Glutamatergic neuron (in vitro differentiated cells): ENCODE measurements at regions not wholly inside any gene's neighbourhood (a gene's known extent, or its start where the extent isn't known, plus 50 kb on each side); places are given as distances from the start of the nearest gene placed in this dataset.

ENCODE experiments used
- DNase-seq: peaks from one replicate; pipeline ENCODE4 v3.0.0; 2022
- H3K27ac Mint-ChIP-seq: one replicate; pipeline ENCODE4 v1.8.0; 2020; ENCODE audit warnings: mild to moderate bottlenecking, mixed read lengths, inconsistent platforms; ENCODE audit not compliant: unreplicated experiment
- H3K27me3 Mint-ChIP-seq: one replicate; pipeline ENCODE4 v1.8.0; 2020; ENCODE audit warnings: mild to moderate bottlenecking, moderate library complexity, mixed read lengths, inconsistent platforms; ENCODE audit not compliant: unreplicated experiment
- H3K36me3 Mint-ChIP-seq: one replicate; pipeline ENCODE4 v1.8.0; 2020; ENCODE audit warnings: mild to moderate bottlenecking, mixed read lengths, inconsistent platforms; ENCODE audit not compliant: unreplicated experiment
- H3K4me1 Mint-ChIP-seq: one replicate; pipeline ENCODE4 v1.8.0; 2020; ENCODE audit warnings: mild to moderate bottlenecking, low read depth, mixed read lengths, inconsistent platforms; ENCODE audit not compliant: unreplicated experiment
- H3K4me3 Mint-ChIP-seq: one replicate; pipeline ENCODE4 v1.8.0; 2020; ENCODE audit warnings: mild to moderate bottlenecking, mixed read lengths, inconsistent platforms; ENCODE audit not compliant: unreplicated experiment
- H3K9me3 Mint-ChIP-seq: one replicate; pipeline ENCODE4 v1.8.0; 2020; ENCODE audit warnings: mild to moderate bottlenecking, moderate library complexity, mixed read lengths, inconsistent platforms; ENCODE audit not compliant: unreplicated experiment
- CTCF ChIP-seq: fragments of 200-600 bp; sonication (generic); IDR thresholded peaks from one replicate; pipeline ENCODE4 v1.5.0; 2021; ENCODE audit not compliant: partially characterized antibody, unreplicated experiment

GRCh38 chr18:40987581-40987980, 967.5 kb upstream of the PIK3C3 start:
- no peaks in the 10 kb centered on the region for H3K9me3 Mint-ChIP-seq
- no peaks in the 10 kb centered on the region for H3K27me3 Mint-ChIP-seq
- TF ChIP-seq CTCF = no peak
- no peak overlapping the region for H3K4me3 Mint-ChIP-seq
- H3K27ac Mint-ChIP-seq = no peak overlapping the region
- no peaks in the 10 kb centered on the region for H3K4me1 Mint-ChIP-seq
- H3K36me3 Mint-ChIP-seq = no peaks in the 10 kb centered on the region
- no peak for DNase-seq

GRCh38 chr18:40985436-40985835, 969.6 kb upstream of the PIK3C3 start:
- Mint-ChIP-seq H3K27me3 (no peaks in the 10 kb centered on the region), H3K9me3 (no peaks in the 10 kb centered on the region), H3K4me1 (no peaks in the 10 kb centered on the region), H3K36me3 (no peaks in the 10 kb centered on the region), H3K27ac (no peak overlapping the region), H3K4me3 (no peak overlapping the region)
- DNase-seq = no peak
- no peak for TF ChIP-seq CTCF

GRCh38 chr18:40984856-40985255, 970.2 kb upstream of the PIK3C3 start:
- H3K4me3 Mint-ChIP-seq = no peak overlapping the region
- H3K4me1 Mint-ChIP-seq = no peaks in the 10 kb centered on the region
- H3K27me3 Mint-ChIP-seq = no peaks in the 10 kb centered on the region
- H3K36me3 Mint-ChIP-seq = no peaks in the 10 kb centered on the region
- TF ChIP-seq CTCF = no peak
- no peak for DNase-seq
- no peak overlapping the region for H3K27ac Mint-ChIP-seq
- no peaks in the 10 kb centered on the region for H3K9me3 Mint-ChIP-seq

- DNase-seq = no peak
- H3K4me3 Mint-ChIP-seq = no peak overlapping the region
- H3K27ac Mint-ChIP-seq = no peak overlapping the region
- no peaks in the 10 kb centered on the region for H3K27me3 Mint-ChIP-seq
- no peaks in the 10 kb centered on the region for H3K36me3 Mint-ChIP-seq
- TF ChIP-seq CTCF = no peak
- no peaks in the 10 kb centered on the region for H3K9me3 Mint-ChIP-seq
- H3K4me1 Mint-ChIP-seq = peaks cover 2% of the 10 kb centered on the region
These were observed 971.2 kb upstream of the PIK3C3 start for GRCh38 chr18:40983835-40984234.

- no peak for DNase-seq
- Mint-ChIP-seq H3K4me3 (no peak overlapping the region), H3K27me3 (no peaks in the 10 kb centered on the region), H3K27ac (no peak overlapping the region), H3K9me3 (no peaks in the 10 kb centered on the region), H3K4me1 (peaks cover 2% of the 10 kb centered on the region), H3K36me3 (no peaks in the 10 kb centered on the region)
- no peak for TF ChIP-seq CTCF
These were observed 974.9 kb upstream of the PIK3C3 start for GRCh38 chr18:40980171-40980570.
